ENCODE measurements at regions not wholly inside any gene's neighbourhood (a gene's known extent, or its start where the extent isn't known, plus 50 kb on each side); places are given as distances from the start of the nearest gene placed in this dataset.

DNA sequence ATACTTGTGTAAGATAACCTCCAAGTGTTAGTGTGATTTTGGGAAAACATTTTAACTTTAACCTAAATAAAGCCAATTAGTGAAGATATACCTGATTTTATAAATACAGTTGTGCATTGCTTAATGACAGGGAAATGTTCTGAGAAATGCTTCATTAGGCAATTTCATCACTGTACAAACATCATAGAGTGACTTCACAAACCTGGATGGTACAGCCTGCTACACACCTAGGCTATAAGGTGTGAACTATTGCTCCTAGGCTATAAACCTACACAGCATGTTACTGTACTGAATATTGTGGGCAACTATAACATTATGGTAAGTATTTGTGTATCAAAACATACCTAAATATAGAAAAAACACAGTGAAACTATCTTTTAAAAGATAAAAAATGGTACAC lies 166.8 kb upstream of the TARS1 start:
- no peak for TF ChIP-seq CTCF (IDR thresholded peaks at IDR 0.05; ENCODE audit: borderline replicate concordance, extremely low read depth, low read length, poor library complexity, severe bottlenecking)
- TF ChIP-seq EZH2 (IDR thresholded peaks at IDR 0.05; ENCODE audit: borderline replicate concordance, low read depth, low read length, severe bottlenecking) = no peak
